NCI-H82 (cell line): ENCODE measurements at regions not wholly inside any gene's neighbourhood (a gene's known extent, or its start where the extent isn't known, plus 50 kb on each side); places are given as distances from the start of the nearest gene placed in this dataset.

Experiments
- DNase-seq: peaks from one replicate; lab custom pipeline; 2025; lab: John Stamatoyannopoulos, UW

GRCh38 chr2:120607506-120607905 is 128.2 kb upstream of the GLI2 start:
- DNase-seq = no peak

- no peak for DNase-seq
Observed at GRCh38 chr2:120607996-120608395, 127.7 kb upstream of the GLI2 start.

GRCh38 chr2:120609826-120610395 is 125.8 kb upstream of the GLI2 start:
- DNase-seq = no peak

GRCh38 chr2:120611016-120611415 is 124.7 kb upstream of the GLI2 start:
- no peak for DNase-seq

GRCh38 chr2:120611961-120612360 is 123.7 kb upstream of the GLI2 start:
- DNase-seq = no peak

- no peak for DNase-seq
Observed at GRCh38 chr2:120612471-120612870, 123.2 kb upstream of the GLI2 start.

- DNase-seq = no peak
Observed at GRCh38 chr2:120612931-120613330, 122.7 kb upstream of the GLI2 start.

GRCh38 chr2:120613742-120614571 is 121.7 kb upstream of the GLI2 start:
- DNase-seq = no peak

- no peak for DNase-seq
Observed at GRCh38 chr2:120614901-120615300, 120.8 kb upstream of the GLI2 start.

- DNase-seq = no peak
Observed at GRCh38 chr2:120616261-120616660, 119.4 kb upstream of the GLI2 start.

GRCh38 chr2:120617055-120617454 is 118.6 kb upstream of the GLI2 start:
- no peak for DNase-seq

GRCh38 chr2:120618830-120619229 is 116.8 kb upstream of the GLI2 start:
- no peak for DNase-seq

GRCh38 chr2:120619579-120619978 is 116.1 kb upstream of the GLI2 start:
- DNase-seq = no peak

GRCh38 chr2:120620025-120620793 is 115.5 kb upstream of the GLI2 start:
- no peak for DNase-seq

GRCh38 chr2:120622159-120622869 is 113.4 kb upstream of the GLI2 start:
- no peak for DNase-seq

- no peak for DNase-seq
Observed at GRCh38 chr2:120622886-120623753, 112.5 kb upstream of the GLI2 start.

GRCh38 chr2:120624061-120624737 is 111.5 kb upstream of the GLI2 start:
- no peak for DNase-seq

GRCh38 chr2:120624738-120625446 is 110.8 kb upstream of the GLI2 start:
- no peak for DNase-seq

- DNase-seq = no peak
Observed at GRCh38 chr2:120625865-120626560, 109.7 kb upstream of the GLI2 start.
